SK-N-SH (cell line): ENCODE measurements at regions not wholly inside any gene's neighbourhood (a gene's known extent, or its start where the extent isn't known, plus 50 kb on each side); places are given as distances from the start of the nearest gene placed in this dataset.

Experiments used
- CTCF ChIA-PET: fragments of 300-600, 350-600 bp; formaldehyde crosslinking; extraction: SDS; loops from one replicate; lab custom pipeline; 2021; lab: Yijun Ruan, JAX
- POLR2A ChIA-PET: fragments of 350-600 bp; sonication (Branson Sonifier 250); formaldehyde crosslinking; extraction: SDS; loops from one replicate; lab custom pipeline; 2020; ENCODE audit warnings: antibody characterized with exemption, inconsistent platforms; lab: Yijun Ruan, JAX
- DNase-seq: peaks from one replicate; pipeline ENCODE4 v3.0.0; 2012
- H2AFZ ChIP-seq: fragments of 200-600 bp; sonication (generic); 2 replicates; pipeline ENCODE4 v1.8.1; 2016; ENCODE audit warnings: antibody characterized with exemption, mild to moderate bottlenecking, low read depth
- H3F3A ChIP-seq: fragments of 200-600 bp; sonication (generic); replicated peaks from 2 replicates; pipeline ENCODE3; 2016; ENCODE audit warnings: antibody characterized with exemption, mild to moderate bottlenecking; ENCODE audit not compliant: insufficient read depth
- H3K27ac ChIP-seq, 2 experiments: fragments of 200-500 bp in 1 of 2; fragments of 200-600 bp in 1 of 2; sonication (Bioruptor generic) in 1 of 2; sonication (generic), shearing (Covaris generic) in 1 of 2; 2 replicates each; pipeline versions ENCODE4 v1.5.1 to v1.6.1; 2014 to 2016; ENCODE audit warnings: low read depth in 2 of 2, inconsistent platforms in 1 of 2, low read length in 1 of 2, mild to moderate bottlenecking in 1 of 2, mixed read lengths in 1 of 2
- H3K27me3 ChIP-seq: fragments of 200-600 bp; sonication (generic), shearing (Covaris generic); 2 replicates; pipeline ENCODE4 v1.6.1; 2016; ENCODE audit warnings: mixed run types; ENCODE audit not compliant: insufficient read depth
- H3K36me3 ChIP-seq, 2 experiments: fragments of 200-500 bp in 1 of 2; fragments of 200-600 bp in 1 of 2; sonication (Bioruptor generic) in 1 of 2; sonication (generic) in 1 of 2; replicated peaks in 1 of 2; 2 replicates each; pipeline versions ENCODE3 to v1.5.1; 2014 to 2016; ENCODE audit warnings: low read length in 1 of 2, mild to moderate bottlenecking in 1 of 2; ENCODE audit not compliant: insufficient read depth in 2 of 2, control insufficient read depth in 1 of 2
- H3K4me1 ChIP-seq, 2 experiments: fragments of 200-500 bp in 1 of 2; fragments of 200-600 bp in 1 of 2; sonication (Bioruptor generic) in 1 of 2; sonication (generic), shearing (Covaris generic) in 1 of 2; 2 replicates each; pipeline versions ENCODE4 v1.5.1 to v1.6.1; 2014 to 2016; ENCODE audit warnings: low read depth in 1 of 2, low read length in 1 of 2, mixed run types in 1 of 2; ENCODE audit not compliant: insufficient read depth in 2 of 2, control insufficient read depth in 1 of 2
- H3K4me2 ChIP-seq: fragments of 200-600 bp; sonication (generic), shearing (Covaris generic); 2 replicates; pipeline ENCODE4 v1.6.1; 2017; ENCODE audit warnings: mixed run types
- H3K4me3 ChIP-seq, 2 experiments: fragments of 200-500 bp in 1 of 2; fragments of 200-600 bp in 1 of 2; sonication (Bioruptor generic) in 1 of 2; sonication (generic), shearing (Covaris generic) in 1 of 2; 2 replicates each; pipeline versions ENCODE4 v1.5.1 to v1.8.1; 2014 to 2016; ENCODE audit warnings: low read depth in 2 of 2, inconsistent platforms in 1 of 2, low read length in 1 of 2, mild to moderate bottlenecking in 1 of 2, mixed read lengths in 1 of 2, moderate library complexity in 1 of 2
- H3K79me2 ChIP-seq: fragments of 200-600 bp; sonication (generic); 2 replicates; pipeline ENCODE4 v1.8.1; 2017; ENCODE audit warnings: mild to moderate bottlenecking; ENCODE audit not compliant: insufficient read depth
- H3K9ac ChIP-seq: fragments of 200-600 bp; sonication (generic); 2 replicates; pipeline ENCODE4 v1.6.1; 2017; ENCODE audit warnings: mixed run types
- H3K9me2 ChIP-seq: fragments of 200-600 bp; sonication (generic); 2 replicates; pipeline ENCODE4 v1.6.1; 2017; ENCODE audit warnings: mixed run types
- H3K9me3 ChIP-seq: fragments of 200-600 bp; sonication (generic); 2 replicates; pipeline ENCODE4 v1.6.1; 2017; ENCODE audit warnings: mixed run types, mild to moderate bottlenecking, moderate library complexity
- H4K20me1 ChIP-seq: fragments of 200-600 bp; sonication (generic); 2 replicates; pipeline ENCODE4 v1.6.1; 2017; ENCODE audit warnings: mild to moderate bottlenecking, mixed run types; ENCODE audit not compliant: insufficient read depth
- ELF1 ChIP-seq: IDR thresholded peaks from 2 replicates; pipeline ENCODE4 v1.4.0; 2012
- EP300 ChIP-seq, 2 experiments: IDR thresholded peaks; 2 replicates each; pipeline versions ENCODE4 v1.4.0 to v1.6.1; 2012; ENCODE audit warnings: borderline replicate concordance in 1 of 2, low read depth in 1 of 2, low read length in 1 of 2
- EZH2phosphoT487 ChIP-seq: fragments of 200-600 bp; sonication (generic); IDR thresholded peaks from 2 replicates; pipeline ENCODE4 v1.6.1; 2017; ENCODE audit warnings: low read depth, mixed run types, mild to moderate bottlenecking, antibody characterized with exemption, moderate library complexity, borderline replicate concordance
- FOSL2 ChIP-seq: IDR thresholded peaks from 2 replicates; pipeline ENCODE4 v1.4.0; 2012; ENCODE audit warnings: low read depth, mild to moderate bottlenecking, moderate library complexity, borderline replicate concordance
- FOXM1 ChIP-seq: IDR thresholded peaks from 2 replicates; pipeline ENCODE4 v1.4.0; 2012; ENCODE audit warnings: low read depth, mild to moderate bottlenecking
- GABPA ChIP-seq: IDR thresholded peaks from 2 replicates; pipeline ENCODE4 v1.4.0; 2012; ENCODE audit warnings: low read depth, mild to moderate bottlenecking
- GATA2 ChIP-seq: sonication (generic); formaldehyde crosslinking; IDR thresholded peaks from 2 replicates; pipeline ENCODE4 v1.5.0; 2020; ENCODE audit warnings: mild to moderate bottlenecking, missing genetic modification reagents
- IRF3 ChIP-seq: fragments of 150-350 bp; IDR thresholded peaks from 2 replicates; pipeline ENCODE4 v1.6.1; 2016; ENCODE audit warnings: mild to moderate bottlenecking, low read depth, low read length
- MEF2A ChIP-seq: IDR thresholded peaks from 2 replicates; pipeline ENCODE4 v1.4.0; 2012; ENCODE audit warnings: low read depth, borderline replicate concordance
- NFIC ChIP-seq: IDR thresholded peaks from 2 replicates; pipeline ENCODE4 v1.4.0; 2012; ENCODE audit warnings: borderline replicate concordance
- PBX3 ChIP-seq: IDR thresholded peaks from 2 replicates; pipeline ENCODE4; 2012
- RAD21 ChIP-seq: IDR thresholded peaks from 2 replicates; pipeline ENCODE4 v1.6.1; 2012; ENCODE audit warnings: mild to moderate bottlenecking, low read length
- RFX5 ChIP-seq: IDR thresholded peaks from 2 replicates; pipeline ENCODE4 v1.6.1; 2012; ENCODE audit warnings: mild to moderate bottlenecking, improper control_type of control experiment, low read length
- TCF12 ChIP-seq: IDR thresholded peaks from 2 replicates; pipeline ENCODE4 v1.4.0; 2012
- USF1 ChIP-seq: IDR thresholded peaks from 2 replicates; pipeline ENCODE4 v1.4.0; 2012; ENCODE audit warnings: low read depth, borderline replicate concordance
- USF2 ChIP-seq: fragments of 150-350 bp; IDR thresholded peaks from 2 replicates; pipeline ENCODE4 v1.6.1; 2017; ENCODE audit warnings: antibody characterized with exemption, low read length, low read depth, borderline replicate concordance
- ZBTB33 ChIP-seq: IDR thresholded peaks from 2 replicates; pipeline ENCODE4 v1.4.0; 2012; ENCODE audit warnings: low read depth, borderline replicate concordance
- WGBS: methylation state at CpG from one replicate; pipeline ENCODE4 v1.1.6; 2017; ENCODE audit warnings: low lambda C conversion rate; 5-methylcytosine and 5-hydroxymethylcytosine counted together

- no peak overlapping the region for H3K27ac ChIP-seq
- TF ChIP-seq USF2 (no peak), TCF12 (no peak), FOXM1 (no peak), NFIC (no peak)
Measured at GRCh38 chr17:83175822-83176622, 96.6 kb downstream of the METRNL start.

GRCh38 chr17:83176623-83177583 lies 97.5 kb downstream of the METRNL start:
- CTCF ChIA-PET = interaction anchor here (3.1 kb wide), 1 partner anchor 8 kb away, joined by 6 read pairs; no protein-coding TSS in a partner anchor
- DNase-seq = no peak
- H3K4me3 ChIP-seq = no peak overlapping the region
- no peaks in the 10 kb centered on the region for H4K20me1 ChIP-seq
- no peaks in the 10 kb centered on the region for H3K36me3 ChIP-seq
- H3K79me2 ChIP-seq = no peaks in the 10 kb centered on the region
- no peak overlapping the region for H2AFZ ChIP-seq
- 63% methylated on average over 19 of the region's 22 CpGs for WGBS
- H3K27me3 ChIP-seq = no peaks in the 10 kb centered on the region
- POLR2A ChIA-PET = no interaction called here
- no peaks in the 10 kb centered on the region for H3K9me2 ChIP-seq
- H3K4me1 ChIP-seq = peaks cover 0 to 18% of the 10 kb centered on the region in 2 experiments; a peak in 1 of 4 replicates
- H3K9me3 ChIP-seq = no peaks in the 10 kb centered on the region
- no peak overlapping the region for H3K9ac ChIP-seq
- H3K27ac ChIP-seq = no peak overlapping the region
- H3F3A ChIP-seq = no peaks in the 10 kb centered on the region
- no peak overlapping the region for H3K4me2 ChIP-seq
- no peak for TF ChIP-seq ZBTB33
- no peak for TF ChIP-seq USF1
- TF ChIP-seq PBX3 = no peak
- no peak for TF ChIP-seq GATA2
- no peak for TF ChIP-seq MEF2A
- no peak for TF ChIP-seq RAD21
- TF ChIP-seq GABPA = no peak
- no peak for TF ChIP-seq EP300 (IDR thresholded peaks at IDR 0.05; ENCODE audit: borderline replicate concordance in 1 of 2, low read depth in 1 of 2, low read length in 1 of 2)
- no peak for TF ChIP-seq RFX5
- no peak for TF ChIP-seq IRF3
- TF ChIP-seq ELF1 = no peak
- TF ChIP-seq USF2 = no peak
- no peak for TF ChIP-seq EZH2phosphoT487
- no peak for TF ChIP-seq FOSL2
- TF ChIP-seq TCF12 = no peak

More at GRCh38 chr17:83175822-83176622, 96.6 kb downstream of the METRNL start:
- H2AFZ ChIP-seq = no peak overlapping the region
- no peaks in the 10 kb centered on the region for H3K79me2 ChIP-seq
- H3K4me1 ChIP-seq = peaks cover 0 to 13% of the 10 kb centered on the region in 2 experiments; a peak in 1 of 4 replicates
- no peaks in the 10 kb centered on the region for H3K9me3 ChIP-seq
- no peaks in the 10 kb centered on the region for H3K27me3 ChIP-seq
- H4K20me1 ChIP-seq = no peaks in the 10 kb centered on the region
- DNase-seq = no peak
- CTCF ChIA-PET = no interaction called here
- H3F3A ChIP-seq = no peaks in the 10 kb centered on the region
- no peaks in the 10 kb centered on the region for H3K9me2 ChIP-seq
- no peak overlapping the region for H3K4me2 ChIP-seq
- POLR2A ChIA-PET = no interaction called here
- 71% methylated on average over 15 of the region's 15 CpGs for WGBS
- no peak overlapping the region for H3K4me3 ChIP-seq
- H3K9ac ChIP-seq = no peak overlapping the region
- no peaks in the 10 kb centered on the region for H3K36me3 ChIP-seq
